ENCODE measurements at regions not wholly inside any gene's neighbourhood (a gene's known extent, or its start where the extent isn't known, plus 50 kb on each side); places are given as distances from the start of the nearest gene placed in this dataset.

DNA sequence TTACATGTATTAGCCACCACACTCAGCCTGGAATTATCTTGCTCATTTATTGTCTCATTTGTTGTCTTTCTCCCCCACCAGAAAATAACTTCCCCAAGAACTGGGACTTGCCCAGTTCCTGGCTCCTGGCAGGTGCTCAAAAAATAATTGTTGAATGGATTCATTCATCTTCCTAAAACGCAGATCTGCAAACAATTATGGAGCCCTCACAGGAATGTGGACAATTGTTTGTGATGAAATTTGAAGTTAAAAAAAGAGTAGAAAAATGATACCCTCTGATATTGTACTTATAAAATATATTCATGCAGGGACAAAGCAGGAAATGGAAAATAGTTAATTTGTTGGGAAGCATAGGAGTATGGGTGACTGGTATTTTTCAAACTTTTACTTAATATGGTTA, 60.7 kb upstream of the MAP1LC3B2 start:
- ChIA-PET CTCF (no interaction called here), POLR2A (no interaction called here)
- H3K27me3 Mint-ChIP-seq (ENCODE audit: insufficient read depth, unreplicated experiment) = no peaks in the 10 kb centered on the region
- no peaks in the 10 kb centered on the region for H3K9me3 ChIP-seq
- no peak overlapping the region for H3K4me3 ChIP-seq (ENCODE audit: low read depth, low read length)
- H3K4me1 ChIP-seq = peaks cover 31% of the 10 kb centered on the region
- H3K27me3 ChIP-seq (replicated peaks; ENCODE audit: control insufficient read depth, insufficient read depth, low read length) = no peaks in the 10 kb centered on the region
- BruUV-seq (replicated peaks) = no TSS peak
- no peak overlapping the region for H3K4me3 Mint-ChIP-seq (ENCODE audit: unreplicated experiment)
- H3K36me3 ChIP-seq (ENCODE audit: control insufficient read depth, insufficient read depth, low read length) = no peaks in the 10 kb centered on the region
- TF ChIP-seq CTCF (IDR thresholded peaks at IDR 0.05; ENCODE audit: insufficient read depth in 1 of 2, low read depth in 1 of 2, low read length in 1 of 2, severe bottlenecking in 1 of 2, unreplicated experiment in 1 of 2) = no peak
- H3K4me1 Mint-ChIP-seq (ENCODE audit: low read depth, unreplicated experiment) = peaks cover 37% of the 10 kb centered on the region
- H3K9me3 Mint-ChIP-seq (ENCODE audit: unreplicated experiment) = peaks cover 6% of the 10 kb centered on the region
- intact Hi-C loops (cut with micrococcal nuclease; ENCODE audit: unreplicated experiment) = no loop called here
- H3K27ac Mint-ChIP-seq (ENCODE audit: unreplicated experiment) = no peak overlapping the region
- peaks cover 13% of the 10 kb centered on the region for H3K36me3 Mint-ChIP-seq (ENCODE audit: insufficient read depth, unreplicated experiment)
- no peak for DNase-seq

DNA sequence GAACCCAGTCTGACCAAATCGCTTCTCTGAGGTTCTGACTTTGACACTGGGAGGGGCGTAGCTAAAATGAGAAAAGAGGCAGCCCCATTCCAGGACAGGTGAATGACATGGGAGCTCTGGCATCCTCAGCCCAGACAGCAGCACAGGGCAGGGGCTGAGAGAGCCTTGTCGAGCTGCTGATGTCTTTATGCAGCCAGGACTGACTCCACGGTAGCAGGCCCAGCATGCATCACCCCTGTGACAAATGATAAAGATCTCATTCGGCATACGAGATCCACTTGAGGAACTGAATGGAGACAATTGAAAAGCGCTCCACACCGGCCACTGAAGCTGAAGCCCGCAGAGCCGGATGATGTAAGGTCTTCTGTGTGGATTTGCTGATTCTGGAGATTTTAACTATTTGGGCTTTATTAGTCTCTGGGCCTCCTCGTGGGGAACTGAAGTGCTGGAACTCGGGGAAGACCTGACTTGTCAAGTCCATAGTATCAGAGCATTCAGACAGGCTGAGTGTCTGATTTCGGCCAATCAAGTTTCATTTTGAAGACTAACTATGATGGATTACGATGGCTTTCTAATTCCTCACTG, 56.9 kb upstream of the MAP1LC3B2 start:
- Histone ChIP-seq H3K9me3 (no peaks in the 10 kb centered on the region), H3K4me1 (peaks cover 35% of the 10 kb centered on the region), H3K27me3 (replicated peaks; ENCODE audit: control insufficient read depth, insufficient read depth, low read length) (no peaks in the 10 kb centered on the region), H3K4me3 (ENCODE audit: low read depth, low read length) (no peak overlapping the region), H3K36me3 (ENCODE audit: control insufficient read depth, insufficient read depth, low read length) (no peaks in the 10 kb centered on the region)
- Mint-ChIP-seq H3K4me1 (ENCODE audit: low read depth, unreplicated experiment) (peaks cover 38% of the 10 kb centered on the region), H3K4me3 (ENCODE audit: unreplicated experiment) (no peak overlapping the region), H3K27me3 (ENCODE audit: insufficient read depth, unreplicated experiment) (no peaks in the 10 kb centered on the region), H3K36me3 (ENCODE audit: insufficient read depth, unreplicated experiment) (peaks cover 8% of the 10 kb centered on the region), H3K27ac (ENCODE audit: unreplicated experiment) (peak overlapping the region; percentile 91), H3K9me3 (ENCODE audit: unreplicated experiment) (no peaks in the 10 kb centered on the region)
- ChIA-PET POLR2A (interaction anchor here (0.9 kb wide), 1 partner anchor 31 kb away, joined by 3 read pairs; no protein-coding TSS in a partner anchor), CTCF (interaction anchor here (1.2 to 1.3 kb wide), 2 partner anchors 31 to 186 kb away, joined by 3 read pairs; no protein-coding TSS in a partner anchor)
- intact Hi-C loops (cut with micrococcal nuclease; ENCODE audit: unreplicated experiment) = loop anchor here (2.0 to 10.0 kb wide), 3 partner anchors 67 to 227 kb away; partner anchors contain the start of gene MED13L
- no TSS peak for BruUV-seq (replicated peaks)
- TF ChIP-seq CTCF (IDR thresholded peaks at IDR 0.05; ENCODE audit: insufficient read depth in 1 of 2, low read depth in 1 of 2, low read length in 1 of 2, severe bottlenecking in 1 of 2, unreplicated experiment in 1 of 2) = no peak
- no peak for DNase-seq

GRCh38 chr12:116502989-116503496, 56.1 kb upstream of the MAP1LC3B2 start:
- TF ChIP-seq CTCF (IDR thresholded peaks at IDR 0.05; ENCODE audit: insufficient read depth in 1 of 2, low read depth in 1 of 2, low read length in 1 of 2, severe bottlenecking in 1 of 2, unreplicated experiment in 1 of 2) = no peak
- H3K4me3 ChIP-seq (ENCODE audit: low read depth, low read length) = no peak overlapping the region
- ChIA-PET POLR2A (interaction anchor here (0.5 to 0.9 kb wide), 4 partner anchors 10 to 69 kb away, joined by 3 read pairs; no protein-coding TSS in a partner anchor), CTCF (interaction anchor here (0.7 to 1.3 kb wide), 8 partner anchors 30 to 185 kb away, joined by 3 to 5 read pairs (median 3); no protein-coding TSS in a partner anchor)
- DNase-seq = peak; percentile 92 to 96
- peaks cover 35% of the 10 kb centered on the region for H3K4me1 ChIP-seq
- H3K9me3 Mint-ChIP-seq (ENCODE audit: unreplicated experiment) = no peaks in the 10 kb centered on the region
- H3K4me3 Mint-ChIP-seq (ENCODE audit: unreplicated experiment) = peak overlapping the region; percentile 49
- no peaks in the 10 kb centered on the region for H3K36me3 ChIP-seq (ENCODE audit: control insufficient read depth, insufficient read depth, low read length)
- peaks cover 8% of the 10 kb centered on the region for H3K36me3 Mint-ChIP-seq (ENCODE audit: insufficient read depth, unreplicated experiment)
- BruUV-seq (replicated peaks) = no TSS peak
- H3K27me3 Mint-ChIP-seq (ENCODE audit: insufficient read depth, unreplicated experiment) = no peaks in the 10 kb centered on the region
- H3K27me3 ChIP-seq (replicated peaks; ENCODE audit: control insufficient read depth, insufficient read depth, low read length) = no peaks in the 10 kb centered on the region
- peak overlapping the region; percentile 91 for H3K27ac Mint-ChIP-seq (ENCODE audit: unreplicated experiment)
- intact Hi-C loops (cut with micrococcal nuclease; ENCODE audit: unreplicated experiment) = loop anchor here (1.0 to 10.0 kb wide), 10 partner anchors 8 to 228 kb away; partner anchors contain the start of genes MAP1LC3B2 and MED13L
- H3K9me3 ChIP-seq = no peaks in the 10 kb centered on the region
- H3K4me1 Mint-ChIP-seq (ENCODE audit: low read depth, unreplicated experiment) = peaks cover 31% of the 10 kb centered on the region
